Common myeloid progenitor, CD34-positive (primary cell): ENCODE measurements at regions not wholly inside any gene's neighbourhood (a gene's known extent, or its start where the extent isn't known, plus 50 kb on each side); places are given as distances from the start of the nearest gene placed in this dataset.
"Not testable (repeated sequence)": the region's sequence is repeated elsewhere in the genome, so short reads cannot be mapped to it uniquely, and the experiment has no call there.

Source experiments
- CTCF ChIA-PET: fragments of 350-600 bp; sonication (Branson Sonifier 250); formaldehyde crosslinking; loops from one replicate; lab custom pipeline; 2021; ENCODE audit warnings: antibody characterized with exemption; lab: Charles Lee
- POLR2A ChIA-PET: fragments of 350-600 bp; sonication (Branson Sonifier 250); formaldehyde crosslinking; loops from one replicate; lab custom pipeline; 2021; ENCODE audit warnings: antibody characterized with exemption; lab: Charles Lee
- DNase-seq, 3 donors: peaks; one replicate each; pipeline versions ENCODE4 v3.0.0 to v3.0.0-alpha.2; 2013
- H3K27ac ChIP-seq, 2 experiments: 1 replicate in 1 of 2; 2 replicates in 1 of 2; pipeline ENCODE4 v1.7.0; 2013; ENCODE audit warnings: inconsistent platforms in 2 of 2, low read length in 2 of 2, mild to moderate bottlenecking in 2 of 2, low read depth in 1 of 2, moderate library complexity in 1 of 2; ENCODE audit not compliant: severe bottlenecking in 2 of 2, insufficient read depth in 1 of 2, poor library complexity in 1 of 2
- H3K27me3 ChIP-seq, 5 experiments: replicated peaks in 2 of 5; 1 replicate in 3 of 5; 2 replicates in 2 of 5; pipeline versions ENCODE4 v1.6.1 to v1.7.0; 2013; ENCODE audit warnings: low read length in 4 of 5, mild to moderate bottlenecking in 2 of 5, moderate library complexity in 2 of 5, inconsistent platforms in 1 of 5; ENCODE audit not compliant: insufficient read depth in 5 of 5, control insufficient read depth in 4 of 5
- H3K36me3 ChIP-seq, 4 experiments: 1 replicate in 2 of 4; 2 replicates in 2 of 4; pipeline versions ENCODE4 v1.6.1 to v1.7.0; 2013; ENCODE audit warnings: low read length in 3 of 4, control low read depth in 1 of 4, mild to moderate bottlenecking in 1 of 4; ENCODE audit not compliant: control insufficient read depth in 4 of 4, insufficient read depth in 4 of 4
- H3K4me1 ChIP-seq, 4 experiments: 1 replicate in 3 of 4; 2 replicates in 1 of 4; pipeline versions ENCODE4 v1.6.1 to v1.7.1; 2013; ENCODE audit warnings: low read length in 3 of 4, mild to moderate bottlenecking in 3 of 4, control low read depth in 1 of 4, inconsistent platforms in 1 of 4, moderate library complexity in 1 of 4; ENCODE audit not compliant: control insufficient read depth in 4 of 4, insufficient read depth in 4 of 4; ENCODE audit errors: control extremely low read depth in 1 of 4
- H3K4me3 ChIP-seq, 7 experiments: 1 replicate in 4 of 7; 2 replicates in 3 of 7; pipeline versions ENCODE4 v1.5.1 to v1.7.0; 2013; ENCODE audit warnings: mild to moderate bottlenecking in 7 of 7, low read length in 6 of 7, moderate library complexity in 6 of 7, inconsistent platforms in 2 of 7, low read depth in 2 of 7, control low read depth in 1 of 7; ENCODE audit not compliant: insufficient read depth in 4 of 7, control insufficient read depth in 1 of 7; ENCODE audit errors: extremely low read depth in 1 of 7
- H3K9me3 ChIP-seq, 5 experiments: 1 replicate in 4 of 5; 2 replicates in 1 of 5; pipeline versions ENCODE4 v1.6.1 to v1.7.1; 2013; ENCODE audit warnings: low read length in 4 of 5, mild to moderate bottlenecking in 2 of 5, inconsistent platforms in 1 of 5, low read depth in 1 of 5, moderate library complexity in 1 of 5; ENCODE audit not compliant: control insufficient read depth in 4 of 5, insufficient read depth in 2 of 5; ENCODE audit errors: control extremely low read depth in 1 of 5
- WGBS: methylation state at CpG from one replicate; pipeline ENCODE4 v1.1.5; 2013; ENCODE audit not compliant: insufficient coverage; 5-methylcytosine and 5-hydroxymethylcytosine counted together

DNA sequence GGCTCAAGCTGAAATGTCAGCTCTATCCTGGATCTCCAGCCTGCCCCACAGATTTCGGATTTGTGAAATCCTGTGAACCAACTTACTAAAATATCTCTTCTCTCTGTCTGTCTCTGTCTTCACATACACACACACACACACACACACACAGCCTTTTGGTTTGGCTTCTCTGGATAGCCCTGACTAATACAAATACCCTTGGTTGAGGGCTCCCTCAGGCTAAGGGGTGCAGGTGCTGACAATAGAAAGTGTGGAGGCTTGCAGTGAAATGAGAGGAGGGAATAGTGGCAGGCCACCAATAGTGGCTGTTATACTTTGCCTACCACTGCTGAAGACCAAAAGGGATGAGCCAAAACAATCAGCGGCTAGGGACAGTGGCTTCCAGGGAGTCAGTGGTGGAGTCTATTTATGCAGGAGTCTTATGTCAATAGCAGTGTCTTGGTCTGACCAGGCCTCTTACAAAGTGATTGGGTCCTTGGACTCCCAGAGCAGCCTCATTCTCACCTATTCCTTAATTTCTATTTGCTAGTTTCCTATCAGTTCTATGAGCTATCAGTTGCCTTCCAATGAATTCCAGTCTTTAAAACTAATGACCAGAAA lies 93.2 kb upstream of the GAS1 start:
- Histone ChIP-seq H3K27ac (no peak overlapping the region), H3K4me3 (no peak overlapping the region), H3K9me3 (peaks cover 0 to 1% (median 0%) of the 10 kb centered on the region in 5 experiments), H3K27me3 (no peaks in the 10 kb centered on the region), H3K36me3 (no peaks in the 10 kb centered on the region), H3K4me1 (no peaks in the 10 kb centered on the region)
- ChIA-PET POLR2A (no interaction called here), CTCF (interaction anchor here (0.6 kb wide), 1 partner anchor 1849 kb away, joined by 3 read pairs; no protein-coding TSS in a partner anchor)
- WGBS: 100% methylated on average over 2 of the region's 2 CpGs
- DNase-seq: no peak

DNA sequence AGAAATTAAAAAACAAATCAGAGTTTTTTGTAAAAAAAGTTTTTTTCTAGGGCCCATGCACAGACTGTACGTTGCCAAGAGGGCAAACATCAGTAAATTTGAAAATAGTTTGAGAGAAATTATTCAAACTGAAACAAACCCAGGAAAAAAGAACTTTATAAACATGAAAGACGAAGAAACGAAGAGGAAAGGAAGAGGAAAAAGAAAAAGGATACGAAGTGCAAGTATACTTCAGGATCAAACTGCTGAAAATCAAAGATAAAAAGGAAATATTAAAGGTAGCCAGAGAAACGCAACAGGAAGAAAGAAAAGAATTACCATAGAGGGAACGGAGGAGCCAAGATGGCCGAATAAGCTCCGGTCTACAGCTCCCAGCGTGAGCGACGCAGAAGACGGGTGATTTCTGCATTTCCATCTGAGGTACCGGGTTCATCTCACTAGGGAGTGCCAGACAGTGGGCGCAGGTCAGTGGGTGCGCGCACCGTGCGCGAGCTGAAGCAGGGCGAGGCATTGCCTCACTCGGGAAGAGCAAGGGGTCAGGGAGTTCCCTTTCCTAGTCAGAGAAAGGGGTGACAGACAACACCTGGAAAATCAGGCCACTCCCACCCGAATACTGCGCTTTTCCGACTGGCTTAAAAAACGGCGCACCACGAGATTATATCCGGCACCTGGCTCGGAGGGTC lies 94.4 kb upstream of the GAS1 start:
- H3K9me3 ChIP-seq, CTCF ChIA-PET: not testable (repeated sequence)
- 98% methylated on average over 7 of the region's 29 CpGs for WGBS

DNA sequence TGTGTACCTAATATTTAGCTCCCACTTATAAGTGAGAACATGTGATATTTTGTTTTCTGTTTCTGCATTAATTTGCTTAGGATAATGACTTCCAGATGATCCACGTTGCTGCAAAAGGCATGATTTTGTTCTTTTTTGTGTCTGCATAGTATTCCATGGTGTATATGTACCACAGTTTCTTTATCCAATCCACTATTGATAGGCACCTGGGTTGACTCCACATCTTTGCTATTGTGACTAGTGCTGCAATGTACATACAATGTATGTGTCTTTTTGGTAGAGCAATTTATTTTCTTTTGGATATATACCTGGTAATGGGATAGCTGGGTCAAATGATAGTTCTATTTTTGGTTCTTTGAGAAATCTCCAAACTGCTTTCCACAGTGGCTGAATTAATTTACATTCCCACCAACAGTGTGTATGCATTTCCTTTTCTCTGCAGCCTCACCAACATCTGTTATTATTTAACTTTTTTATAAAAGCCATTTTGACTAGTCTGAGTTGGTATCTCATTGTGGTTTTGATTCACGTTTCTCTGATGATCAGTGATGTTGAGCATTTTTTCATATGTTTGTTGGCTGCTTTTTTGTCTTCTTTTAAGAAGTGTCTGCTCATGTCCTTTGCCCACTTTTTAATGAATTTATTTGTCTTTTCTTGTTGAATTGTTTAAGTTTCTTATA lies 102.8 kb upstream of the GAS1 start:
- H3K4me1 ChIP-seq, CTCF ChIA-PET, H3K36me3 ChIP-seq, H3K4me3 ChIP-seq, POLR2A ChIA-PET, H3K27ac ChIP-seq, H3K27me3 ChIP-seq, DNase-seq, H3K9me3 ChIP-seq: not testable (repeated sequence)
- 60% methylated on average over 1 of the region's 2 CpGs for WGBS

More for the DNA sequence above, 94.4 kb upstream of the GAS1 start:
- DNase-seq, POLR2A ChIA-PET, H3K36me3 ChIP-seq, H3K4me1 ChIP-seq, H3K4me3 ChIP-seq, H3K27me3 ChIP-seq, H3K27ac ChIP-seq: not testable (repeated sequence)

DNA sequence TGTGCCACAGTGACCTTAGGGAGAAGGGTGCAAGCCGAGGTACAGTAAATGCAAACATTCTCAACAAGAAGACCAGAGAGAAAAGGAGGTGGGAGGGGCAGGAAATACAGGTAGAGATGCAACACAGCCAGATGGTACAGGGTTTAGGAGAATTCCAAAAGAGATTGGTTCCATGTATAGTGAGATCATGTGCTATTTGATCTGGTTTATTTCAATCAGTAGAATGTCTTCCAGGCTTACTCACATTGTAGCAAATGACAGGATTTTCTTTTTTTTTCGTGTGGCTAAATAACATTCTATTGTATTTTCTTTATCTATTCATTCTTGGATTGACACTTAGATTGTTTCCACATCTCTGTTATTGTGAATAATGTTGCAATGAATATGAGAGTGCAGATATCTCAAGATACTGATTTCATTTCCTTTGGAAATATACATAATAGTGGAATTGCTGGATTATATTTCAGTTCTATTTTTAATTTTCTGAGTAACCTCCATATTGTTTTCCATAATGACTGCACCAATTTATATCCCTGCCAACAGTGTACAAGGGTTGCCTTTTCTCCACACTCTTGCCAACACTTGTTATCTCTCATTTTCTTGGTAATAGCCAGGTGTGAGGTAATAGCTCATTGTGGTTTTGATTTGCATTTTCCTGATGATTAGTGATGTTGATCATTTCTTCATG lies 107.8 kb upstream of the GAS1 start:
- Histone ChIP-seq H3K36me3 (no peaks in the 10 kb centered on the region), H3K4me1 (no peaks in the 10 kb centered on the region), H3K9me3 (no peaks in the 10 kb centered on the region), H3K4me3 (no peak overlapping the region), H3K27me3 (peaks cover 0 to 3% (median 0%) of the 10 kb centered on the region in 5 experiments), H3K27ac (no peak overlapping the region)
- DNase-seq: no peak
- CTCF ChIA-PET: no interaction called here
- POLR2A ChIA-PET: interaction anchor here (1.0 kb wide), 1 partner anchor 13 kb away, joined by 3 read pairs; no protein-coding TSS in a partner anchor
- 83% methylated on average over 1 of the region's 2 CpGs for WGBS

DNA sequence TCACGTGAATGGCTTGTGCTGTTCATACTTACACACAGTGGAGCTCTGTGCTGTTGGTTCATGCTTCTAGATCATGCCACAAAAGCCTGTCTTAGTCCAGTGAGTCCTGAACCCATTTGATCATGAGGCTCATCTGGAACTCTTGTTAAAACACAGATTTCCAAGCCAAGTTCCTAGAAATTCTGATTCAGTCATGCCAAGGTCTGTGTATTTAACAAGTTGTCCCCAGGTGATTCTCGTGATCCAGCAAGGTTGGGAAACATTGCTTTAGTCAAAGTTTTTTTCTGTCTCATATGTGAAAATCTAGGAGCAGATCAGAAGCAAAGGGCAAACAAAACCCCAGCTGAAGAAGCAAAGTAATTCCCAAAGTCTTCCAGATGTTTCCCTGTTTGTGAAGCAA lies 112.5 kb upstream of the GAS1 start:
- Histone ChIP-seq H3K27ac (no peak overlapping the region), H3K4me3 (no peak overlapping the region), H3K4me1 (no peaks in the 10 kb centered on the region), H3K27me3 (peaks cover 0 to 10% (median 2%) of the 10 kb centered on the region in 5 experiments), H3K36me3 (no peaks in the 10 kb centered on the region), H3K9me3 (no peaks in the 10 kb centered on the region)
- 100% methylated on average over 2 of the region's 2 CpGs for WGBS
- DNase-seq: no peak
- ChIA-PET POLR2A (no interaction called here), CTCF (no interaction called here)

DNA sequence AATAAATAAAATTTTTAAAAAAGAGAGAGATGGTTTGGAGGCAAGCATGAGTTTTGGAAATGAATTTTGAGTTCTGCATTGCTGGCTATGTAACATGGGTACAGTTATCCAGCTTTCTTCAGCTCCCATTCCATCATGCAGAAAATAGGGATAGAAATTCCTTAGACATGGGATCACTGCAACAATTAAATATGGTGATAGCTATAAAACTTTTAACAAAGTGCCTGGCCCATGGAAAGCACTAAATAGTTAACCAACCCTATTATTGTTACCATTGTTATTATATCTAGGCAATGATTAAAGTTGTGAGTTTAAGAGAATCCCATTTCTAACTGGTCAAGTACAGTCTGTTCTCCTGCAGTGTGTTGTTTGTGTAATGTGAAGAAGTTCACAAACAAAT lies 115.4 kb upstream of the GAS1 start:
- H3K9me3 ChIP-seq: no peaks in the 10 kb centered on the region
- H3K27me3 ChIP-seq: peaks cover 0 to 10% (median 0%) of the 10 kb centered on the region in 5 experiments
- H3K4me3 ChIP-seq: no peak overlapping the region
- no peak for DNase-seq
- POLR2A ChIA-PET: no interaction called here
- H3K36me3 ChIP-seq: no peaks in the 10 kb centered on the region
- no peak overlapping the region for H3K27ac ChIP-seq
- H3K4me1 ChIP-seq: no peaks in the 10 kb centered on the region
- CTCF ChIA-PET: no interaction called here
